Activated T-cell treated with anti-CD3 and anti-CD28 coated beads for 24 hours (primary cell): ENCODE measurements at regions not wholly inside any gene's neighbourhood (a gene's known extent, or its start where the extent isn't known, plus 50 kb on each side); places are given as distances from the start of the nearest gene placed in this dataset.

Source experiments
- DNase-seq: peaks from one replicate; pipeline ENCODE4 v3.0.0-alpha.2; 2020; ENCODE audit warnings: low read depth

DNA sequence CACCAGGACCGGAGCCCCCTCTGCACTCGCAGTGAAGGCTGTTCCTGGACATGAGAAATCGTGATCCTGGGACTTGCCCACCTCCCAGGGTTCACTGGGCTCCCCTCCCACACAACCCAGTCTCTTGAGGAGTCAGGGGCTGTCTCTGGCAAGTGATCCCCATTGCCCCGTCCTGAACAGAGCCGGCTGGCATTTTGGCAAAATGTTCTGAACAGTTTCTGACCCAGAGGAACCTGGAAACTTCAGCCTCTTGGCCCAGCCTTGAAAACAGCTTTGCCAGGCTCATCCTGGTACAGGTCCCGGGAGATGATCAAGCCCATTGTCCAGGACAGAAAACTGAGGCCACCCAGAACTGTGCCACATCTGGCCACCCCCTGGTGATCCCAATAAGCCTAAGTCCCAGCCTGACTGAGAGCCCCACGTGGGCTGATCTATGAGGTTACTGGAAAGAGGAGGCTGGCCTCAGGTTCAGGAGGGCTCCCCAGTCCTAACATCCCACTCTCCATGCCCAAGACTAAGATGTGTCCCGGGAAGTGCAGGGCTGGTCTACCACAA, 115.7 kb downstream of the OAT start:
- DNase-seq, result no peak

DNA sequence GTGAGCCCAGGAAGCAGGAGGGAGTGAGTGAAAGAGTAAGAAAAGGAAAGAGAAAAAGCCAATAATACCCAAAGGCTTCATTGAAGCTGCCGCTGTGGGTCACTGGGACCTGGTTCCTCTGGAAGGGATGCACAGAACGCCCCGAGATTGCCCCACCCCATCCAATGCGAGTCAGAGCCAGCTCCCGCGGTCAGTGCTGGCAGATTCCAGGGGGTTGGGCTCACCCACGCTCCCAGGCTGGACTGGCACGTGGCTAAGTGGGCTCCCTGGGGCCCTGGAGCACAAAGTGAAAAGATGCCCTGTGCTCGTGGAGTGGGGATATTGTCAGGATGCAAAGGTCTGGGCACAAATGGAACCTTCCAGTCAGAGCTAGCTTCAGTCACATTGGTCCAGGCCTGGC, 117.0 kb downstream of the OAT start:
- DNase-seq, result no peak

DNA sequence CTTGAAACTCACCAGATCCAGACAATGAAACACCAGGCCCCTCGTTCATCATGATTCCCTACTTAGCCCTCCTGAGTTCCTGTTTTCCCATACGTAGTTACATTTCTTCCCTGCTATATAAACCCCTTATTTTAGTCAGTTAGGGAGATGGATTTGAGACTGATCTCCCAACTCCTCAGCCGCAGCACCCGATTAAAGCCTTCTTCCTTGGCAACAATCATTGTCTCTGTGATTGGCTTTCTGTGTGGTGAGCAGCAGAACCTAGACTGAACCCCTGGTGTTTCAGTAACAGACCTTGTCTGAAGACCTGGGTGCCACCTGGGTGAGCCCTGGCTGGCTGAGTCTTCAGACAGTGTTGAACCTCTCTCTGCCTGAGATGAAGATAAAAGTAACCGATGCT, 118.0 kb downstream of the OAT start:
- DNase-seq, result no peak

GRCh38 chr10:124300224-124300623, 118.5 kb downstream of the OAT start:
- DNase-seq, result no peak

DNA sequence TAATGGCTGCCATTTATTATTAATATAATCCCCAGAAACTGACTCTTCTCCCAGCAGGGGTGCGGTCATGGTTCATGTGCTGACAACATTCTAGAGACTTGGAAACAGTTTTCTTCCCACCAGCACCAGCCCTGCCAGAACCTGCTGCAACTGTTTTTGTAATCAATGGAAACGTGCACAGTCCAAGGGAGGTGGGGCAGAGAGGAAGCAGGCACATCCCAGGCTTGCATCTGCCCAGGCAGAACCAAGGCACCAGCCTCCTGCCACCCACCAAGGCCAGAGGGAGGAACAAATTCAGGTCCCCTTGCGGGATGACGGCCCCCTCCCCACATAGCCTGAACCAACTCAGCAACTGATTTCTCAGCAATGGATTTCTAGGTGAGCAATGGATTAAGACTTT, 119.0 kb downstream of the OAT start:
- no peak for DNase-seq

DNA sequence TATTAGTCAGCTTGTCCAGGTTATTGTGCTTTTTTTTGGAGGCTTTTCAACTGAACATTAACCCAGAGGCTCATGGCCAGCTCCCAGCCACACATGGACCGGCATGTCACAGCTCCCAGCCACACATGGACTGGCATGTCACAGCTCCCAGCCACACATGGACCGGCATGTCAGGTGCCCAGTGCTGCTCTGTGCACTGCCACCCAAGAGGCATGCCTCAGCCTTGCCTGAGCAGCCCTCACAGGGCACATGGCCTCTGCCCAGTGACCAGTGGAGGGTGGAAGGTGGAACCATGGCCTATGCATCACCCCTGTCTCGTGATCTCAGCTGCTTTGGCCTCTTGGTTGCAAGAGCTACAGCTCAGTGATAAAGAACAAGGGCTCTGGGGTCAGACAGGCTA, 119.8 kb downstream of the OAT start:
- no peak for DNase-seq

- DNase-seq, result no peak
Observed at GRCh38 chr10:124296813-124297788, 121.6 kb downstream of the OAT start.

- no peak for DNase-seq
Observed at GRCh38 chr10:124296121-124296812, 122.5 kb downstream of the OAT start.

DNA sequence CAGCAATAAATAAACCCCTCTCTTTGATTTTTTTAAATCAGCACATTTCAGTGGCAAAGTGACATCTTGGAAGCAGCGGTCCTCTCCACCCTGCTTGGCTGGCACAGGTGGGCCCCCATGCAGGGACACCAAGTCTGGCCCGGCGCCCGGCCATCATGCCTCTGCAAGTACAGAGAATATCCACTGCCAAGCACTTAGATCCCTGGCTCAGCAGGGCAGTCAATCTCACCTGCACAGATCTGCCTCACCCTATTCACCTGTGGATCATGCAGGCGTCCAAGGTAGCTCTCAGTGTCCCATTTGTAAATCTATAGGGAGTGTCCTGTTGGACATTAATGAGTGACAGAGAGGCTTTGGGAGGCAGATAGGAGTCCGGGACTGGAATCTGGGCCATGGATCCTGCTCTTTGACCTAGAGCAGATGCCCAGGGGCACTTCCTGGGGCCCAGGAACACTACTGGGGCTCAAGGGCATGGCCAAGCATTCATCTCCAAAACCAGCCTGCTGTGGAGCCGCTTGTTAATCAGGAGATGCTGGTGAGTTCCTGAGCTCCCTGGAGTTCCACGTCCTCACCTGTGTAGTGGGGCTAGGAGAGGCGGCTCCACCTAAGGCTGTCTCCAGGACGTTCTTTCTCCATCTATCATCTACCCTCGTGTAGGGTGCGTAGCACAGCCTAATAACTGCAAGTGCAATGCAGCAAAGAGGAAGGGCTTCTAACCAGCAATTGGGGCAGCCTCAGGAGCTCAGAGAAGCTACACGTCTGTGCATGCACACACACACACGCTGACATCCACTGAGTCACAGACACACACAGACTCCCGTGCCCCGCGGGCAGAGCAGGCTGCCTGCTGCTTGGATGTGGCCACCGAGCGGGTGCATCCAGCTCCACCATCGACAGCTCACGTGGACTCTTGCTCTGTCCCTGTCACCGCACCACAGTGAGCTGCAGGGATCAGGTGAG, 123.6 kb downstream of the OAT start:
- DNase-seq, result no peak

DNA sequence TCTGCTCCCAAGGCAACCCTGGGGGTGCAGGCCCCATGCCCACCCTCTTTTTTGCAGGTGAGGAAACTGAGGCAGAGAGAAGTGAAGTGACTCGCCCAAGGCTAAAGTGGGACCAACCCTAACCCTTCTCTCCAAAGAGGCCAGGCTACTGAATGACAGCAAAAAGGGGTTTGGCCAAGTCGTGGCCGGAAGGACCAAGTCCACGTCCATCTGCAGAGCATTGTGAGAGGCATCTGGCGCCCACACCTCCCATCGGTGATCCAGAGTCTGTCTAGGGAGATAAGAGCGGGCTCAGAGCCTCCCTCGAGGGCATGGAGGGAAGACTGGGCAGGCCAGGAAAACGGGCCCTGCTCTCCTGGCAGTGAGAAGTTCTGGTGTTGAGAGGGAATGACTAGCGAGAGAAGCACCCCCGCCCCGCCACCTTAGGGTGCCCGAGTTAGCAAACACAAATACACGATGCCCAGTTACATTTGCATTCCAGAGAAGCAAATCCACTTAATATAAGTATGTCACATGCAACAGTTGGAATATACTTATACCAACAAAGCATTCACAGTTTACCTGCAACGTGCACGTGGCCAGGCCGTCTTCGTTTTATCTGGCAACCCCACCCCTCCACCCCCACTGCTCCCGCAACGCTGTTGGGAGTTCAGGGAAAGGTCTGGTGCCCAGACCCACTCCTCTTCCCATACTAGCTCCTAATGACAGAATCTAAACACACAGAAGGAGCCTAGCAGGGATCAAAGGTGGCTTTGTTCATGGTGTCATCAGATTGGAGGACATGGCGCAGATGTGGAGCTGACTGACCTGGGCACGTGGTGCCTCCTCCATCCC, 124.9 kb downstream of the OAT start:
- DNase-seq, result no peak

- no peak for DNase-seq
Observed at GRCh38 chr10:124292911-124293615, 125.7 kb downstream of the OAT start.

DNA sequence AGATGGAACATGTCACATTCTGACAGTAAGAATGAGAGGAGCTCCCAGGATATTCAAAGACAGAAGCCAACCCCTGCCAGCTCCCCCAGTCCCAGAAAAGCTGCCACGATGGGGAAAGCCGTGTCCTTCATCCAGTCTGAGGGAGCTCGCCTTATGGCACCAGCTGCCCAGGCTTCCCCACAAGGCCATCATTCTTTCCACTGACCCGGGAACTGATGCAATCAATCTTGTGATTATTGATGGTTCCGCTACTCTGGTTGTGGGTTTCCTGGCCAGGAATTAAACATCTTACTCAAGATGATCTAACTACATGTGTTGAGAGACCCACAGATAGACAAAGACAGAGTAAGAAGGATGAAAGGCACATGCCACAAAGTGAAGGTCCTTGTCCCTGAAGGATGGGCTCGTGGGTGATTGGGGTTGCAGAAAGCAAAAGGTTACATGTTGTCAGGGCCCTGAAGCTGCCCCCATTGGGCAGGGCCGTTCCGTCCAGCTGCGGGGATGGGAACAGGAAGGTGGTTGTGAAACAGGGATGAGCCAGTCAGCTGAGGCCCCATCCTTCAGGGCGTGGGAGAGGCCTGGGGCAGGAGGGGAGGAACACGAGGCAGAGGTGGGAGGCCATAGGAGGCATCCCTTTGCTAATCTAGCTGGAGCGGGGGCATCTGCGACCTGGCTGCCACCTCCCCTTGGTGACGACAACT, 127.6 kb downstream of the OAT start:
- no peak for DNase-seq

DNA sequence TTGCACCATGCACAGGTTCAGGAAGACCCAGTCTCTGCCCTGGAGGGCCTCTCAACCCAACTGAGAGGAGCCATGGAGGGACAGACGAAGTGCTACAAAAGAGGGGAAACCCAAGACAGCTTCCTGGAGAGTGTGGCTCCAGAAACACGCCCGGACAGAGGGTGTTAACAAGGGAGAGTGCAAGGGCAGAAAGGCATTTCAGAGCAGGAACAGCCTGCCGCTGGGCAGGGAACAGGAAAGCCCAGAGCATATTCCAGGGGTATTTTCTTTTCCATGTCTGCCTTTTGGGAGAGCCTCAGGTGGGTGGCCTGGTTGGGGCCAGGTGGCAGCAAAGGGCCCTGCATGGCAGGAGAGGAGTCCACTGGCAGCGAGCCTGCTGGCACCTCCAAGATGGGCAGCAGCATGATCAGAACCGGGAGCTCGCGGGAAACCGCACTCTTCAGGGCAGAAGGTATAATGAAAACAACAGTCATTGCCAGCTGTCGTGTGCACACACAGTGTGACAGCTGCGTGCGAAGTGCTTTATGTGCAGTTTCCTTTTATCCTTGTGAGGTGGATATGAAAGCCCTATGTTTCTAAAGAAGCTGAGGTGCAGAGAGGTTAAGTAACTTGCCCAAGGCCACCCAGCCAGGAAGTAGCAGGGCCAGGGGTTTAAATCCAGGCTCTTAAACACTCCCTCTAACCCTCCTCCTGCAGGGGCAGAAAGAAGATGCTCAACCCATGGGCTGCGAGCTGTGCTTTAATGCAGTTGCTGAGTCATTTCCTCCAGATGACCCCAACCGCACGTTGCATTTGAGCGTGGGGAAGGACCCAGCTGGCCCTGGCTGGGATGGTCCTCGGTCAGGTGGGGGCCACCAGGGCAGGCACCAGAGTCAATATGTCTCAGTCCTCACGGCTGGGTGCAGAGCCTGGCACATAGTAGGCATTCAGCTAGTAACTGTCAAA, 128.6 kb downstream of the OAT start:
- DNase-seq, result no peak

DNA sequence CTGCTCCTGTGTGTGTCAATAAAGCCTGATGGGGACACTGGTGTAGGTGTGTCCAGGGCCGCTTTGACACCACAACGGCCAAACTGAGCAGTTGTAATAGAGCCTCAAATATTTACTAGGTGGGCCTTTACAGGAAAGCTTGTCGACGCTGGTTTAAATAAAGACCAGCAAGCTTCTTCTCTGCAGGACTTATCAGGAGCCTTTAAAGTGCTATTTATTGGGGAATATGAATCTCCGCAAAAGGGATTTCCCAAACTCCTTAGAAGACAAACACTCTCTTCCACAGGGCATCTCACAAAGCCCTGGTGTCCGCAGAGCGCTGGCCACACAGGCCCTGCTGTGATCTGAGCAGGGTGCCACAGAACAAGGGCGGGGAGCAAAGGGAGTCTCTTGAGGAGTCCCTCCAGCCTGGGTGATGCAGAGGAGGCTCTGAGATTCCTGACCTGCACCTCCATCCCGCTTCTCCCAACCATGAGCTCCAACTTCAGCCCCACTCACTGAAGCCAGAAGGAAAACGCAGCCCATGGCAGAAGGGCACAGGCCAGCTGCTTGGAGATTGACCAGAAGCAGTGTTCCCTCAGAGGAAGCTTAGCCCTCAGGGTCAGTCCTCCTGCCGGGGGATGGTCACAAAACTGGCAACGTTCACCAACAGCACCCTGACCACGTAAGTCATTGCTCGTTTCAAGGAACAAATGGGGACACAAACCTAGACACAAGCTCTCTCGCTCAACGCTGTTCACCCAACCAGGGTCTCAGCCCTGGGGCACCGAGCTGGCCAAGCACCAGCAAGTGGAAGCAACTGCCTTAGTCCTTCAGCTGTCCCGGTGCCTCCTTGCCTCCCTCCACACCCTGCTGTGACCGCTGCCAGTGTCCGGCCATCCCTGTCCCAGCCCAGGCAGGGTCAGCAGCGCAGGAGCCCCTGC, 129.5 kb downstream of the OAT start:
- no peak for DNase-seq

DNA sequence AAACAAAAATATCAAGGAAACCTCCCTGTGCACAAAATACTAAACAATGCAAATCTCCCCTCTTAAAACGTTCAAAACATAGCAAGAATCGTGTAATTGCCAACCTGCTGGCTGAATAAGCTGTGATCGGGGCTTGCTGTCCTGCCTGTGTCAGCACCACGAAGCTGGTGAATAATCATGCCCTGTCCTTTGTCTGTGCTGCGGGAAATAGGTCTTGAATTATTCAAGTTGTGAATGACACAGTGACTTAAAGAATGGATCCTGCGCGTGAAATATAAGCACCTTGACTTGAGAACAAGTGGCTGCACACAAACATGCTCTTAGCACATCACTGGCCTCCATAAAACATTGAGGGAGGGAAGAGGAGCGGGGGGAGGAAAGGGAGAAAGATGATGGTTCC, 130.2 kb downstream of the OAT start:
- no peak for DNase-seq

GRCh38 chr10:124287791-124288190, 130.9 kb downstream of the OAT start:
- DNase-seq, result no peak

- DNase-seq, result no peak
Observed at GRCh38 chr10:124287071-124287685, 131.5 kb downstream of the OAT start.
